Neural progenitor cell (in vitro differentiated cells): ENCODE measurements at regions not wholly inside any gene's neighbourhood (a gene's known extent, or its start where the extent isn't known, plus 50 kb on each side); places are given as distances from the start of the nearest gene placed in this dataset.

Experiments used
- DNase-seq: peaks from one replicate; pipeline ENCODE4 v3.0.0-alpha.2; 2016; ENCODE audit warnings: low spot score
- H2AFZ ChIP-seq: fragments of 200-600 bp; sonication (generic); replicated peaks from 2 replicates; pipeline ENCODE4 v1.6.1; 2016; ENCODE audit warnings: antibody characterized with exemption
- H3F3A ChIP-seq: fragments of 200-600 bp; sonication (generic); 2 replicates; pipeline ENCODE4 v1.6.1; 2016; ENCODE audit warnings: antibody characterized with exemption, low read depth
- H3K27ac ChIP-seq: fragments of 200-600 bp; sonication (generic); 2 replicates; pipeline ENCODE4 v1.5.1; 2016; ENCODE audit warnings: mild to moderate bottlenecking
- H3K27me3 ChIP-seq: fragments of 200-600 bp; sonication (generic); 2 replicates; pipeline ENCODE4 v1.6.1; 2016; ENCODE audit warnings: mild to moderate bottlenecking, moderate library complexity
- H3K36me3 ChIP-seq: fragments of 200-600 bp; sonication (generic); 2 replicates; pipeline ENCODE4 v1.5.1; 2016
- H3K4me1 ChIP-seq: fragments of 200-600 bp; sonication (generic); 2 replicates; pipeline ENCODE4 v1.6.1; 2016; ENCODE audit warnings: mixed run types
- H3K4me2 ChIP-seq: fragments of 200-600 bp; sonication (generic); 2 replicates; pipeline ENCODE4 v1.6.1; 2016
- H3K4me3 ChIP-seq: fragments of 200-600 bp; sonication (generic); 2 replicates; pipeline ENCODE4 v1.5.1; 2016
- H3K79me2 ChIP-seq: fragments of 200-600 bp; sonication (generic); 2 replicates; pipeline ENCODE4 v1.6.1; 2016; ENCODE audit warnings: low read depth
- H3K9ac ChIP-seq: fragments of 200-600 bp; sonication (generic); 2 replicates; pipeline ENCODE4 v1.6.1; 2016
- H3K9me3 ChIP-seq: fragments of 200-600 bp; sonication (generic); 2 replicates; pipeline ENCODE4 v1.5.1; 2016; ENCODE audit warnings: low read depth
- H4K20me1 ChIP-seq: fragments of 200-600 bp; sonication (generic); 2 replicates; pipeline ENCODE4 v1.6.1; 2016; ENCODE audit warnings: low read depth
- H3K27ac Mint-ChIP-seq: 3 replicates; pipeline ENCODE4 v1.8.0; 2021; ENCODE audit warnings: mixed read lengths
- H3K27me3 Mint-ChIP-seq: 2 replicates; pipeline ENCODE4 v1.8.0; 2022; ENCODE audit warnings: low read depth, mild to moderate bottlenecking, inconsistent platforms, moderate library complexity, mixed read lengths; ENCODE audit not compliant: insufficient read depth
- H3K36me3 Mint-ChIP-seq: 3 replicates; pipeline ENCODE4 v1.8.0; 2021; ENCODE audit warnings: mixed read lengths
- H3K4me1 Mint-ChIP-seq: 3 replicates; pipeline ENCODE4 v1.8.0; 2021; ENCODE audit warnings: mixed read lengths
- H3K4me3 Mint-ChIP-seq: 3 replicates; pipeline ENCODE4 v1.8.0; 2021; ENCODE audit warnings: mild to moderate bottlenecking, moderate library complexity, mixed read lengths
- H3K9me3 Mint-ChIP-seq: 3 replicates; pipeline ENCODE4 v1.8.0; 2020; ENCODE audit warnings: mixed read lengths
- EZH2 ChIP-seq: fragments of 200-600 bp; sonication (generic); IDR thresholded peaks from 2 replicates; pipeline ENCODE4 v1.6.1; 2017; ENCODE audit warnings: antibody characterized with exemption, mild to moderate bottlenecking, moderate library complexity
- EZH2phosphoT487 ChIP-seq: fragments of 200-600 bp; sonication (generic); IDR thresholded peaks from 2 replicates; pipeline ENCODE4 v1.6.1; 2017; ENCODE audit warnings: antibody characterized with exemption
- TF ChIP-seq, protein P1 (sequence below): fragments of 200-600 bp; sonication (generic); IDR thresholded peaks from 2 replicates; pipeline ENCODE4 v1.5.1; 2017; ENCODE audit warnings: antibody characterized with exemption, mild to moderate bottlenecking

DNA sequence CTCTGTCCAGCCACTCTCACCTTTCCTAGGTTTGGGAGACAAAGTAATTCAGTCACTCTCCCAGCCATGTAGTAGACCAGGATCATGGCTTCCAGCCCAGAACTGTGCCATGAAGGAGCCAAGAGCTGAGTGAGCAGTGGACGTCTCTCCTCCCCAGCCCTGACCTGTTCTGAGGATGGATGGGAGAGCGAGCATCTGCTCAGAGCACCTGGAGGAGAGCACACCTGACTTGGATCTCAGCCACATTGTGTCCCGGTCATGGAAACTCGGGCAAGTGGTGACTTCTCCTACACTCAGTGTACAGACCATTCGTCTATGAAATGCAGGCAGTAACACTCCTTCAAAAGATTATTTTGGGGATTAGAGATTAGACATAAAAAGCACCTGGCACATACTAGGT is 299.7 kb downstream of the TNS1 start:
- no peaks in the 10 kb centered on the region for H3K4me1 ChIP-seq
- H3K27ac ChIP-seq, result no peak overlapping the region
- no peaks in the 10 kb centered on the region for H3K36me3 ChIP-seq
- H3K9ac ChIP-seq, result no peak overlapping the region
- H3K27me3 ChIP-seq, result no peaks in the 10 kb centered on the region
- no peaks in the 10 kb centered on the region for H3K9me3 ChIP-seq
- no peaks in the 10 kb centered on the region for H4K20me1 ChIP-seq
- H3K79me2 ChIP-seq, result no peaks in the 10 kb centered on the region
- Mint-ChIP-seq H3K27me3 (peaks cover 5% of the 10 kb centered on the region), H3K9me3 (no peaks in the 10 kb centered on the region), H3K36me3 (no peaks in the 10 kb centered on the region), H3K4me3 (no peak overlapping the region), H3K4me1 (no peaks in the 10 kb centered on the region), H3K27ac (no peak overlapping the region)
- no peak overlapping the region for H2AFZ ChIP-seq
- H3F3A ChIP-seq, result no peaks in the 10 kb centered on the region
- H3K4me3 ChIP-seq, result no peak overlapping the region
- TF ChIP-seq, protein P1, sequence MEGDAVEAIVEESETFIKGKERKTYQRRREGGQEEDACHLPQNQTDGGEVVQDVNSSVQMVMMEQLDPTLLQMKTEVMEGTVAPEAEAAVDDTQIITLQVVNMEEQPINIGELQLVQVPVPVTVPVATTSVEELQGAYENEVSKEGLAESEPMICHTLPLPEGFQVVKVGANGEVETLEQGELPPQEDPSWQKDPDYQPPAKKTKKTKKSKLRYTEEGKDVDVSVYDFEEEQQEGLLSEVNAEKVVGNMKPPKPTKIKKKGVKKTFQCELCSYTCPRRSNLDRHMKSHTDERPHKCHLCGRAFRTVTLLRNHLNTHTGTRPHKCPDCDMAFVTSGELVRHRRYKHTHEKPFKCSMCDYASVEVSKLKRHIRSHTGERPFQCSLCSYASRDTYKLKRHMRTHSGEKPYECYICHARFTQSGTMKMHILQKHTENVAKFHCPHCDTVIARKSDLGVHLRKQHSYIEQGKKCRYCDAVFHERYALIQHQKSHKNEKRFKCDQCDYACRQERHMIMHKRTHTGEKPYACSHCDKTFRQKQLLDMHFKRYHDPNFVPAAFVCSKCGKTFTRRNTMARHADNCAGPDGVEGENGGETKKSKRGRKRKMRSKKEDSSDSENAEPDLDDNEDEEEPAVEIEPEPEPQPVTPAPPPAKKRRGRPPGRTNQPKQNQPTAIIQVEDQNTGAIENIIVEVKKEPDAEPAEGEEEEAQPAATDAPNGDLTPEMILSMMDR, result no peak
- TF ChIP-seq EZH2phosphoT487 (no peak), EZH2 (no peak)
- H3K4me2 ChIP-seq, result no peak overlapping the region
- no peak for DNase-seq

DNA sequence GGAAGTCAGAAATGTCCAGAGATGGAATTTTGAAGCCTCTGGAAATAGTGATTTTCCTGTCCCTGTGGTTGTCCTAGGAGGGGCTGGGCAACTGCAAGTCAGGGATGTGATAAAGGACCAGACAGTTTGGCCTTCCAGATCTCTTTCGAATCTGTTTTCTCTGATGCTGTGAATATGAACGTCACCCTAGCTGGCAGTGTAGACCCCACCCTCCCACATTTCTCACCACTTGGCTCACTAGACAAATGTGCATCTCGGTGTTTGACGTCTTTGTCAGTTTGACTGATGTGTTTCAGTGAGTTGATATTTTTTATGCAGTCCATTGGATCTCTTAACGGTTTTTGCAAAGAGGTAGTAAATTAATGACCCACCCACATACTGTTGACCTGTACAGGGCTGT is 301.2 kb downstream of the TNS1 start:
- H3K36me3 Mint-ChIP-seq, result no peaks in the 10 kb centered on the region
- H3K4me2 ChIP-seq, result no peak overlapping the region

DNA sequence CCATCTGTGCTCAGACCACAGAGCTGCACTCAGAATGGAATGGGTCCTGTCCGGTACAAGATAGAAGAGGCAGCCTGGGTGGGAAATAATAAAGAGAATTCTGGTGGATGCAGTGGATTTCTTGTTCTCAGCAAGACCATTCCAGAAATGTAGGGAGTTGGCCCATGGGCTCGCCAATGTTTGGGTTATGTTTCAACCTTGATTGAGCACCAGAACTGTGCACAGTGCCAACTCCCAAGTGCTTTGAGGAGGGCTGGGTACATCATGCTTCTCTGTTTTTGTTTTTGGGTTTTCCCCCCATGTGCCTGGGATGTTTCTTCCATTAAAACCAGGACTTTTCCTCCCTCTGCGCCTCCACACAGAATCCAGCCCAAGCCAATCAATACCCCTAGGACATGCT is 304.1 kb downstream of the TNS1 start:
- Histone ChIP-seq H3K9ac (no peak overlapping the region), H3K36me3 (no peaks in the 10 kb centered on the region), H2AFZ (no peak overlapping the region), H3K27ac (no peak overlapping the region), H3F3A (no peaks in the 10 kb centered on the region), H3K27me3 (no peaks in the 10 kb centered on the region), H3K4me1 (no peaks in the 10 kb centered on the region), H3K4me3 (no peak overlapping the region), H3K4me2 (no peak overlapping the region), H3K79me2 (no peaks in the 10 kb centered on the region), H3K9me3 (no peaks in the 10 kb centered on the region), H4K20me1 (no peaks in the 10 kb centered on the region)
- H3K9me3 Mint-ChIP-seq, result no peaks in the 10 kb centered on the region
- H3K36me3 Mint-ChIP-seq, result no peaks in the 10 kb centered on the region
- no peak overlapping the region for H3K27ac Mint-ChIP-seq
- H3K4me3 Mint-ChIP-seq, result no peak overlapping the region
- TF ChIP-seq, protein P1, result no peak
- TF ChIP-seq EZH2phosphoT487, result no peak
- TF ChIP-seq EZH2, result no peak
- DNase-seq, result no peak
- H3K4me1 Mint-ChIP-seq, result peaks cover 4% of the 10 kb centered on the region
- H3K27me3 Mint-ChIP-seq, result peaks cover 5% of the 10 kb centered on the region

More for the DNA sequence above, 301.2 kb downstream of the TNS1 start:
- Mint-ChIP-seq H3K9me3 (no peaks in the 10 kb centered on the region), H3K27me3 (peaks cover 5% of the 10 kb centered on the region), H3K27ac (no peak overlapping the region), H3K4me1 (no peaks in the 10 kb centered on the region), H3K4me3 (no peak overlapping the region)
- Histone ChIP-seq H3F3A (no peaks in the 10 kb centered on the region), H4K20me1 (no peaks in the 10 kb centered on the region), H3K36me3 (no peaks in the 10 kb centered on the region), H3K4me1 (no peaks in the 10 kb centered on the region), H3K79me2 (no peaks in the 10 kb centered on the region), H2AFZ (no peak overlapping the region), H3K9me3 (no peaks in the 10 kb centered on the region), H3K27ac (no peak overlapping the region), H3K4me3 (no peak overlapping the region), H3K27me3 (no peaks in the 10 kb centered on the region), H3K9ac (no peak overlapping the region)
- DNase-seq, result no peak
- no peak for TF ChIP-seq EZH2
- TF ChIP-seq EZH2phosphoT487, result no peak
- TF ChIP-seq, protein P1, result no peak
